ENCODE measurements at regions not wholly inside any gene's neighbourhood (a gene's known extent, or its start where the extent isn't known, plus 50 kb on each side); places are given as distances from the start of the nearest gene placed in this dataset.

GRCh38 chr3:104291437-104291851 is 1075.3 kb upstream of the ALCAM start:
- H3K9ac ChIP-seq (ENCODE audit: low read depth in 1 of 3, low read length in 3 of 3), result no peak overlapping the region
- H3K27me3 ChIP-seq (ENCODE audit: control insufficient read depth in 3 of 3, insufficient read depth in 3 of 3, low read length in 3 of 3), result no peaks in the 10 kb centered on the region
- H3K4me3 ChIP-seq (ENCODE audit: low read length in 3 of 3), result peak overlapping the region in 1 of 3 donors; percentile 14
- H3K36me3 ChIP-seq (ENCODE audit: control insufficient read depth in 3 of 3, insufficient read depth in 3 of 3, low read length in 3 of 3), result no peaks in the 10 kb centered on the region
- H3K27ac ChIP-seq (ENCODE audit: low read depth, low read length), result no peak overlapping the region
- no peaks in the 10 kb centered on the region for H3K9me3 ChIP-seq (ENCODE audit: control insufficient read depth in 3 of 3, low read length in 3 of 3)
- no peaks in the 10 kb centered on the region for H3K4me1 ChIP-seq (ENCODE audit: control insufficient read depth in 3 of 3, insufficient read depth in 3 of 3, low read length in 3 of 3)

DNA sequence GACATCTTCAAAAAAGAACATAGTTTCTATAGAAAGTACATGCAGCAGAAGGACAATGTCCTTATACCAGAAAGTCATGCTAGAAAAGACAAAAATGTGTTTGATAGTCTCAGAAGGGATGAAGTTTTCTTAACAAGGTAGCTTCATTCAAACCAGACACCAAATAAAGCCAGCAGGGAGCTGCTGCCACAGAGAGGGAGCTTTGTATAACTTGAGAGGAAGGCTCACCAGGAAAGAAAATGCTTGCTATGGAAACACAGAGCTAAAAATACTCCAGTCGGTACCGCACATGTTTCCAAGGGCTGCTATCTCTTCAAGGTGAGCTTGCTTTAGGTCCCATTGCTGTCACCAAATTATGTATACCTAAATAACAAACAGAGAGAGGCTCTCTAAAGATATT is 1074.8 kb upstream of the ALCAM start:
- no peak overlapping the region for H3K9ac ChIP-seq (ENCODE audit: low read depth in 1 of 3, low read length in 3 of 3)
- no peak overlapping the region for H3K27ac ChIP-seq (ENCODE audit: low read depth, low read length)
- no peaks in the 10 kb centered on the region for H3K27me3 ChIP-seq (ENCODE audit: control insufficient read depth in 3 of 3, insufficient read depth in 3 of 3, low read length in 3 of 3)
- no peaks in the 10 kb centered on the region for H3K4me1 ChIP-seq (ENCODE audit: control insufficient read depth in 3 of 3, insufficient read depth in 3 of 3, low read length in 3 of 3)
- H3K36me3 ChIP-seq (ENCODE audit: control insufficient read depth in 3 of 3, insufficient read depth in 3 of 3, low read length in 3 of 3), result no peaks in the 10 kb centered on the region
- no peak overlapping the region for H3K4me3 ChIP-seq (ENCODE audit: low read length in 3 of 3)
- H3K9me3 ChIP-seq (ENCODE audit: control insufficient read depth in 3 of 3, low read length in 3 of 3), result no peaks in the 10 kb centered on the region

DNA sequence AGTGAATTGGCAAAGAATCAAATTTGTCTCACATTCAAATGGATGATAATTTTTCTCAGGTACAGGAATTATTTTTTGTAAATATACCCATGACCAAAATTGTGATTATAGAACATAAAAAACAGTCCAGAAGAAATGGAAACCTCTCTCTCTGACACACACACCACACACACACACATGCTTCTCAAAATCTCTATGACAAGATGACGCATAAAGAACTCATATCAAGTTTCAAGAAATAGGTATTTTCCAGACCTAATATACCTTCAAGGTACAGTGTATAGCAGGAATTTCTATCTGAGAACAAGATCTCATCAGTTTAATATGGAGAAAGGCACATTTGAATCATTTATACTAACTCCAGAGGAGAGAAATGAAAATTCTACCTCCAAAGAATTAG is 1069.1 kb upstream of the ALCAM start:
- Histone ChIP-seq H3K4me3 (ENCODE audit: low read length in 3 of 3) (no peak overlapping the region), H3K27ac (ENCODE audit: low read depth, low read length) (no peak overlapping the region), H3K4me1 (ENCODE audit: control insufficient read depth in 3 of 3, insufficient read depth in 3 of 3, low read length in 3 of 3) (no peaks in the 10 kb centered on the region), H3K9ac (ENCODE audit: low read depth in 1 of 3, low read length in 3 of 3) (no peak overlapping the region), H3K27me3 (ENCODE audit: control insufficient read depth in 3 of 3, insufficient read depth in 3 of 3, low read length in 3 of 3) (no peaks in the 10 kb centered on the region), H3K9me3 (ENCODE audit: control insufficient read depth in 3 of 3, low read length in 3 of 3) (no peaks in the 10 kb centered on the region), H3K36me3 (ENCODE audit: control insufficient read depth in 3 of 3, insufficient read depth in 3 of 3, low read length in 3 of 3) (no peaks in the 10 kb centered on the region)

GRCh38 chr3:104298662-104299061 is 1068.0 kb upstream of the ALCAM start:
- Histone ChIP-seq H3K9me3 (ENCODE audit: control insufficient read depth in 3 of 3, low read length in 3 of 3) (no peaks in the 10 kb centered on the region), H3K9ac (ENCODE audit: low read depth in 1 of 3, low read length in 3 of 3) (no peak overlapping the region), H3K4me1 (ENCODE audit: control insufficient read depth in 3 of 3, insufficient read depth in 3 of 3, low read length in 3 of 3) (no peaks in the 10 kb centered on the region), H3K27me3 (ENCODE audit: control insufficient read depth in 3 of 3, insufficient read depth in 3 of 3, low read length in 3 of 3) (no peaks in the 10 kb centered on the region), H3K27ac (ENCODE audit: low read depth, low read length) (no peak overlapping the region), H3K36me3 (ENCODE audit: control insufficient read depth in 3 of 3, insufficient read depth in 3 of 3, low read length in 3 of 3) (no peaks in the 10 kb centered on the region), H3K4me3 (ENCODE audit: low read length in 3 of 3) (no peak overlapping the region)

DNA sequence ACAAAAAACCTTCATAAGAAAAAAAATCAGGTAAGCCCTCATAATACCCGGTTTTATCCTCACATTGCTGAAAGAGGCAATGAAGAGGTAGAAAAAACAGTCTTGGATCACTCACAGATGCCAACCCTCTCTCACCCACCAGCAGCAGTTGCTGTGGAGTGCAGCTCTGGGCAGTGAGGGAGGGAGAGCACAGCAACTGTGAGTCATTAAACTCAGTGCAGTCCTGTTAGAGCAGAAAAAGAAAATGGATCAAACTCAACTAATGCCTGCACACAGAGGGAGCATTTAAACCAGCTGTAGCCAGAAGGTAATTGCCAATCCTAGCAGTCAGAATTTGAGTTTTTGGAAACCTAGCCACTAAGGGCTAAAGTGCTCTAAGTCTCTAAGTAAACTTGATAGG is 1050.6 kb upstream of the ALCAM start:
- no peak overlapping the region for H3K4me3 ChIP-seq (ENCODE audit: low read length in 3 of 3)
- no peak overlapping the region for H3K9ac ChIP-seq (ENCODE audit: low read depth in 1 of 3, low read length in 3 of 3)
- H3K27me3 ChIP-seq (ENCODE audit: control insufficient read depth in 3 of 3, insufficient read depth in 3 of 3, low read length in 3 of 3), result no peaks in the 10 kb centered on the region
- H3K36me3 ChIP-seq (ENCODE audit: control insufficient read depth in 3 of 3, insufficient read depth in 3 of 3, low read length in 3 of 3), result no peaks in the 10 kb centered on the region
- no peaks in the 10 kb centered on the region for H3K9me3 ChIP-seq (ENCODE audit: control insufficient read depth in 3 of 3, low read length in 3 of 3)
- no peak overlapping the region for H3K27ac ChIP-seq (ENCODE audit: low read depth, low read length)
- H3K4me1 ChIP-seq (ENCODE audit: control insufficient read depth in 3 of 3, insufficient read depth in 3 of 3, low read length in 3 of 3), result no peaks in the 10 kb centered on the region

GRCh38 chr3:104323226-104323625 is 1043.5 kb upstream of the ALCAM start:
- H3K27me3 ChIP-seq (ENCODE audit: control insufficient read depth in 3 of 3, insufficient read depth in 3 of 3, low read length in 3 of 3), result no peaks in the 10 kb centered on the region
- H3K36me3 ChIP-seq (ENCODE audit: control insufficient read depth in 3 of 3, insufficient read depth in 3 of 3, low read length in 3 of 3), result no peaks in the 10 kb centered on the region
- no peaks in the 10 kb centered on the region for H3K4me1 ChIP-seq (ENCODE audit: control insufficient read depth in 3 of 3, insufficient read depth in 3 of 3, low read length in 3 of 3)
- no peaks in the 10 kb centered on the region for H3K9me3 ChIP-seq (ENCODE audit: control insufficient read depth in 3 of 3, low read length in 3 of 3)
- H3K9ac ChIP-seq (ENCODE audit: low read depth in 1 of 3, low read length in 3 of 3), result no peak overlapping the region
- no peak overlapping the region for H3K27ac ChIP-seq (ENCODE audit: low read depth, low read length)
- no peak overlapping the region for H3K4me3 ChIP-seq (ENCODE audit: low read length in 3 of 3)

DNA sequence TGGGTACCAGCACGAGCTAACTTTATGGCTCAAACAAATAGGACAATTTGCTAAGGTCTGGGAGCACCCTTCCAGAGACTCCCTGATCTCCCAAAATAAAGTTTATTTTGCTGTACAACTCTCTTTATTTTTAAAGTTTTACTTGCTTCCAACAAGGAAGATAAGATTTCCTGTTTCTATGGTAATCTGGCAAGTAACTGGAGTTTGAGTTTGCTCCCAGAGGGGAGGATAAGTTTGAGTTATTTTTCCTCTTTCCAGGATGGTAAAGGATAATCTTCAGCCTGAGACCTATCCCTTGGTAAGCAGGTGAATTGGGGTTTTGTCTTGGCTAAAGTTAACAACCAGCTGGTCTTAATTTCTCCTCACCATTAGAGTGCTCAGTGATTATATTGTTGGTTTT is 1019.4 kb upstream of the ALCAM start:
- Histone ChIP-seq H3K4me1 (ENCODE audit: control insufficient read depth in 3 of 3, insufficient read depth in 3 of 3, low read length in 3 of 3) (no peaks in the 10 kb centered on the region), H3K27me3 (ENCODE audit: control insufficient read depth in 3 of 3, insufficient read depth in 3 of 3, low read length in 3 of 3) (no peaks in the 10 kb centered on the region), H3K36me3 (ENCODE audit: control insufficient read depth in 3 of 3, insufficient read depth in 3 of 3, low read length in 3 of 3) (no peaks in the 10 kb centered on the region), H3K9me3 (ENCODE audit: control insufficient read depth in 3 of 3, low read length in 3 of 3) (no peaks in the 10 kb centered on the region), H3K4me3 (ENCODE audit: low read length in 3 of 3) (no peak overlapping the region), H3K27ac (ENCODE audit: low read depth, low read length) (no peak overlapping the region), H3K9ac (ENCODE audit: low read depth in 1 of 3, low read length in 3 of 3) (no peak overlapping the region)

- H3K27me3 ChIP-seq (ENCODE audit: control insufficient read depth in 3 of 3, insufficient read depth in 3 of 3, low read length in 3 of 3), result no peaks in the 10 kb centered on the region
- no peaks in the 10 kb centered on the region for H3K9me3 ChIP-seq (ENCODE audit: control insufficient read depth in 3 of 3, low read length in 3 of 3)
- no peak overlapping the region for H3K4me3 ChIP-seq (ENCODE audit: low read length in 3 of 3)
- H3K4me1 ChIP-seq (ENCODE audit: control insufficient read depth in 3 of 3, insufficient read depth in 3 of 3, low read length in 3 of 3), result no peaks in the 10 kb centered on the region
- no peaks in the 10 kb centered on the region for H3K36me3 ChIP-seq (ENCODE audit: control insufficient read depth in 3 of 3, insufficient read depth in 3 of 3, low read length in 3 of 3)
- H3K27ac ChIP-seq (ENCODE audit: low read depth, low read length), result no peak overlapping the region
- H3K9ac ChIP-seq (ENCODE audit: low read depth in 1 of 3, low read length in 3 of 3), result no peak overlapping the region
Observed at GRCh38 chr3:104349836-104350235, 1016.9 kb upstream of the ALCAM start.

DNA sequence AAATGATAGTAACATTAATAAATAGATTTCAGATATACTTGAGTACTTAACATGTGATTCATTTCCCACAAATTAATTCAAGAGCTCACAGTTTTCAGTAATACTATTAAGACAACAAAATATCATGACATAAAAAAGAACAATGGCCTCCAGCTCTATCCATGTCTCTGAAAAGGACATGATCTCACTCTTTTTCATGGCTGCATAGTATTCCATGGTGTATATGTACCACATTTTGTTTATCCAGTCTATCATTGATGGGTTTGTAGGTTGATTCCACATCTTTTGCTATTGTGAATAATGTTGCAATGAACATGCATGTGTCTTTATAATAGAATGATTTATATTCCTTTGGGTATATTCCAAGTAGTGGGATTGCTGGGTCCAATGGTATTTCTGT is 1012.8 kb upstream of the ALCAM start:
- Histone ChIP-seq H3K27me3 (ENCODE audit: control insufficient read depth in 3 of 3, insufficient read depth in 3 of 3, low read length in 3 of 3) (no peaks in the 10 kb centered on the region), H3K4me3 (ENCODE audit: low read length in 3 of 3) (no peak overlapping the region), H3K9ac (ENCODE audit: low read depth in 1 of 3, low read length in 3 of 3) (no peak overlapping the region), H3K9me3 (ENCODE audit: control insufficient read depth in 3 of 3, low read length in 3 of 3) (no peaks in the 10 kb centered on the region), H3K36me3 (ENCODE audit: control insufficient read depth in 3 of 3, insufficient read depth in 3 of 3, low read length in 3 of 3) (no peaks in the 10 kb centered on the region), H3K4me1 (ENCODE audit: control insufficient read depth in 3 of 3, insufficient read depth in 3 of 3, low read length in 3 of 3) (no peaks in the 10 kb centered on the region), H3K27ac (ENCODE audit: low read depth, low read length) (no peak overlapping the region)

- H3K36me3 ChIP-seq (ENCODE audit: control insufficient read depth in 3 of 3, insufficient read depth in 3 of 3, low read length in 3 of 3), result no peaks in the 10 kb centered on the region
Observed at GRCh38 chr3:104359546-104359945, 1007.2 kb upstream of the ALCAM start.

GRCh38 chr3:104360038-104360437 is 1006.7 kb upstream of the ALCAM start:
- Histone ChIP-seq H3K4me1 (ENCODE audit: control insufficient read depth in 3 of 3, insufficient read depth in 3 of 3, low read length in 3 of 3) (no peaks in the 10 kb centered on the region), H3K4me3 (ENCODE audit: low read length in 3 of 3) (no peak overlapping the region), H3K27me3 (ENCODE audit: control insufficient read depth in 3 of 3, insufficient read depth in 3 of 3, low read length in 3 of 3) (no peaks in the 10 kb centered on the region), H3K9me3 (ENCODE audit: control insufficient read depth in 3 of 3, low read length in 3 of 3) (no peaks in the 10 kb centered on the region), H3K36me3 (ENCODE audit: control insufficient read depth in 3 of 3, insufficient read depth in 3 of 3, low read length in 3 of 3) (no peaks in the 10 kb centered on the region), H3K27ac (ENCODE audit: low read depth, low read length) (no peak overlapping the region), H3K9ac (ENCODE audit: low read depth in 1 of 3, low read length in 3 of 3) (no peak overlapping the region)

More at GRCh38 chr3:104359546-104359945, 1007.2 kb upstream of the ALCAM start:
- Histone ChIP-seq H3K27me3 (ENCODE audit: control insufficient read depth in 3 of 3, insufficient read depth in 3 of 3, low read length in 3 of 3) (no peaks in the 10 kb centered on the region), H3K4me1 (ENCODE audit: control insufficient read depth in 3 of 3, insufficient read depth in 3 of 3, low read length in 3 of 3) (no peaks in the 10 kb centered on the region), H3K9me3 (ENCODE audit: control insufficient read depth in 3 of 3, low read length in 3 of 3) (no peaks in the 10 kb centered on the region), H3K9ac (ENCODE audit: low read depth in 1 of 3, low read length in 3 of 3) (no peak overlapping the region), H3K4me3 (ENCODE audit: low read length in 3 of 3) (no peak overlapping the region), H3K27ac (ENCODE audit: low read depth, low read length) (no peak overlapping the region)

Measured in skeletal muscle tissue (tissue), 3 donors.